CD4-positive, alpha-beta T cell treated with Interleukin-15 for 4 hours (primary cell): ENCODE measurements at regions not wholly inside any gene's neighbourhood (a gene's known extent, or its start where the extent isn't known, plus 50 kb on each side); places are given as distances from the start of the nearest gene placed in this dataset.
"Not testable (repeated sequence)": the region's sequence is repeated elsewhere in the genome, so short reads cannot be mapped to it uniquely, and the experiment has no call there.

Source experiments
- DNase-seq: peaks from one replicate; pipeline ENCODE4 v3.0.0-alpha.2; 2020; ENCODE audit warnings: low spot score

- DNase-seq = not testable (repeated sequence)
Measured at GRCh38 chr3:144749536-144750253, 778.1 kb downstream of the DIPK2A start.

GRCh38 chr3:144754076-144754783 is 782.6 kb downstream of the DIPK2A start:
- no peak for DNase-seq

- DNase-seq = no peak
Measured at GRCh38 chr3:144756704-144757440, 785.2 kb downstream of the DIPK2A start.

GRCh38 chr3:144760831-144761230 is 789.2 kb downstream of the DIPK2A start:
- DNase-seq = no peak

GRCh38 chr3:144762091-144762490 is 790.5 kb downstream of the DIPK2A start:
- DNase-seq = no peak

GRCh38 chr3:144763878-144764454 is 792.3 kb downstream of the DIPK2A start:
- DNase-seq = no peak

GRCh38 chr3:144770281-144770680 is 798.7 kb downstream of the DIPK2A start:
- DNase-seq = no peak

- DNase-seq = no peak
Measured at GRCh38 chr3:144770915-144771351, 799.3 kb downstream of the DIPK2A start.

- DNase-seq = no peak
Measured at GRCh38 chr3:144771381-144771870, 799.8 kb downstream of the DIPK2A start.

GRCh38 chr3:144772372-144772771 is 800.7 kb downstream of the DIPK2A start:
- no peak for DNase-seq

GRCh38 chr3:144773350-144773749 is 801.7 kb downstream of the DIPK2A start:
- no peak for DNase-seq

- no peak for DNase-seq
Measured at GRCh38 chr3:144774897-144775296, 803.3 kb downstream of the DIPK2A start.

GRCh38 chr3:144775551-144775950 is 803.9 kb downstream of the DIPK2A start:
- no peak for DNase-seq

- no peak for DNase-seq
Measured at GRCh38 chr3:144777906-144778305, 806.3 kb downstream of the DIPK2A start.

- no peak for DNase-seq
Measured at GRCh38 chr3:144791034-144791433, 819.4 kb downstream of the DIPK2A start.

- DNase-seq = no peak
Measured at GRCh38 chr3:144801890-144802289, 830.3 kb downstream of the DIPK2A start.

- DNase-seq = no peak
Measured at GRCh38 chr3:144809380-144809779, 837.8 kb downstream of the DIPK2A start.

GRCh38 chr3:144810160-144810559 is 838.5 kb downstream of the DIPK2A start:
- DNase-seq = no peak

GRCh38 chr3:144815655-144816054 is 844.0 kb downstream of the DIPK2A start:
- DNase-seq = no peak

GRCh38 chr3:144816323-144816722 is 844.7 kb downstream of the DIPK2A start:
- DNase-seq = no peak

GRCh38 chr3:144818973-144819372 is 847.4 kb downstream of the DIPK2A start:
- no peak for DNase-seq

- not testable (repeated sequence) for DNase-seq
Measured at GRCh38 chr3:144820232-144820631, 848.6 kb downstream of the DIPK2A start.
